ENCODE measurements at regions not wholly inside any gene's neighbourhood (a gene's known extent, or its start where the extent isn't known, plus 50 kb on each side); places are given as distances from the start of the nearest gene placed in this dataset.
"Not testable (repeated sequence)": the region's sequence is repeated elsewhere in the genome, so short reads cannot be mapped to it uniquely, and the experiment has no call there.

GRCh38 chr5:130759061-130759460 is 406.0 kb downstream of the HINT1 start:
- H3K27me3 Mint-ChIP-seq (ENCODE audit: insufficient read depth) = no peaks in the 10 kb centered on the region
- no peaks in the 10 kb centered on the region for H3K9me3 ChIP-seq (ENCODE audit: control insufficient read depth, low read length)
- WGBS, 2 experiments (ENCODE audit: insufficient coverage in 1 of 2, insufficient read length in 1 of 2) = 85 to 88% methylated on average over 3 of the region's 3 CpGs
- no peaks in the 10 kb centered on the region for H3K4me1 Mint-ChIP-seq
- no peak overlapping the region for H3K4me3 Mint-ChIP-seq
- H3K27me3 ChIP-seq (ENCODE audit: control insufficient read depth, insufficient read depth, low read length, poor library complexity, severe bottlenecking) = no peaks in the 10 kb centered on the region
- H3K9ac ChIP-seq (ENCODE audit: extremely low read depth, low read length, poor library complexity, severe bottlenecking) = no peak overlapping the region
- no peak overlapping the region for H3K27ac Mint-ChIP-seq
- DNase-seq = peak; percentile 47
- TF ChIP-seq, protein P1, sequence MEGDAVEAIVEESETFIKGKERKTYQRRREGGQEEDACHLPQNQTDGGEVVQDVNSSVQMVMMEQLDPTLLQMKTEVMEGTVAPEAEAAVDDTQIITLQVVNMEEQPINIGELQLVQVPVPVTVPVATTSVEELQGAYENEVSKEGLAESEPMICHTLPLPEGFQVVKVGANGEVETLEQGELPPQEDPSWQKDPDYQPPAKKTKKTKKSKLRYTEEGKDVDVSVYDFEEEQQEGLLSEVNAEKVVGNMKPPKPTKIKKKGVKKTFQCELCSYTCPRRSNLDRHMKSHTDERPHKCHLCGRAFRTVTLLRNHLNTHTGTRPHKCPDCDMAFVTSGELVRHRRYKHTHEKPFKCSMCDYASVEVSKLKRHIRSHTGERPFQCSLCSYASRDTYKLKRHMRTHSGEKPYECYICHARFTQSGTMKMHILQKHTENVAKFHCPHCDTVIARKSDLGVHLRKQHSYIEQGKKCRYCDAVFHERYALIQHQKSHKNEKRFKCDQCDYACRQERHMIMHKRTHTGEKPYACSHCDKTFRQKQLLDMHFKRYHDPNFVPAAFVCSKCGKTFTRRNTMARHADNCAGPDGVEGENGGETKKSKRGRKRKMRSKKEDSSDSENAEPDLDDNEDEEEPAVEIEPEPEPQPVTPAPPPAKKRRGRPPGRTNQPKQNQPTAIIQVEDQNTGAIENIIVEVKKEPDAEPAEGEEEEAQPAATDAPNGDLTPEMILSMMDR (conservative IDR thresholded peaks at IDR 0.05) = no peak
- no peaks in the 10 kb centered on the region for H3K36me3 Mint-ChIP-seq (ENCODE audit: low read depth)
- H3K36me3 ChIP-seq (ENCODE audit: control insufficient read depth, insufficient read depth, low read length) = no peaks in the 10 kb centered on the region
- no peak overlapping the region for H3K4me3 ChIP-seq (ENCODE audit: low read length)
- H3K27ac ChIP-seq (ENCODE audit: low read depth, low read length) = no peak overlapping the region
- no peaks in the 10 kb centered on the region for H3K4me1 ChIP-seq (ENCODE audit: control insufficient read depth, insufficient read depth, low read length)
- H3K9me3 Mint-ChIP-seq = peaks cover 2% of the 10 kb centered on the region

GRCh38 chr5:130747556-130747955 is 417.5 kb downstream of the HINT1 start:
- TF ChIP-seq, protein P1 (conservative IDR thresholded peaks at IDR 0.05) = no peak
- Histone ChIP-seq H3K36me3 (ENCODE audit: control insufficient read depth, insufficient read depth, low read length) (no peaks in the 10 kb centered on the region), H3K9me3 (ENCODE audit: control insufficient read depth, low read length) (no peaks in the 10 kb centered on the region), H3K27me3 (ENCODE audit: control insufficient read depth, insufficient read depth, low read length, poor library complexity, severe bottlenecking) (no peaks in the 10 kb centered on the region), H3K9ac (ENCODE audit: extremely low read depth, low read length, poor library complexity, severe bottlenecking) (no peak overlapping the region), H3K27ac (ENCODE audit: low read depth, low read length) (no peak overlapping the region), H3K4me1 (ENCODE audit: control insufficient read depth, insufficient read depth, low read length) (no peaks in the 10 kb centered on the region), H3K4me3 (ENCODE audit: low read length) (no peak overlapping the region)
- WGBS, 2 experiments (ENCODE audit: insufficient coverage in 1 of 2, insufficient read length in 1 of 2) = 95 to 100% methylated on average over 1 to 2 of the region's 2 CpGs
- Mint-ChIP-seq H3K4me3 (no peak overlapping the region), H3K9me3 (peaks cover 20% of the 10 kb centered on the region), H3K27ac (no peak overlapping the region), H3K27me3 (ENCODE audit: insufficient read depth) (no peaks in the 10 kb centered on the region), H3K36me3 (ENCODE audit: low read depth) (peaks cover 3% of the 10 kb centered on the region), H3K4me1 (no peaks in the 10 kb centered on the region)
- no peak for DNase-seq

DNA sequence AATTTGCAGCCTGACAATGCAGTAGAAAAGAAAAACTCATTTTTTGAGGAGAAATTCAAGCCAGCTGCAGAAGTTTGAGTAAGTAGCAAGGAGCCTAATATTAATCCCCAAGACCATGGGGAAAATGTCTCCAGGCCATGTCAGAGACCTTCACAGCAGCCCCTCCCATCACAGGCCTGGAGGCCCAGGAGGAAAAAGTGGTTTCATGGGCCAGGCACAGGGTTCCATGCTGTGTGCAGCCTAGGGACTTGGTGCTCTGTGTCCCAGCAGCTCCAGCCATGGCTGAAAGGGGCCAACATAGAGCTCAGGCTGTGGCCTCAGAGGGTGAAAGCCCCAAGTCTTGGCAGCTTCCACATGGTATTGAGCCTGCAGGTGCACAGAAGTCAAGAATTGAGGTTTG is 418.4 kb downstream of the HINT1 start:
- not testable (repeated sequence) for H3K4me3 Mint-ChIP-seq; H3K27ac ChIP-seq (ENCODE audit: low read depth, low read length); H3K9me3 ChIP-seq (ENCODE audit: control insufficient read depth, low read length); H3K4me1 ChIP-seq (ENCODE audit: control insufficient read depth, insufficient read depth, low read length); H3K36me3 Mint-ChIP-seq (ENCODE audit: low read depth); H3K36me3 ChIP-seq (ENCODE audit: control insufficient read depth, insufficient read depth, low read length); H3K4me1 Mint-ChIP-seq; H3K27me3 Mint-ChIP-seq (ENCODE audit: insufficient read depth); H3K4me3 ChIP-seq (ENCODE audit: low read length); H3K9ac ChIP-seq (ENCODE audit: extremely low read depth, low read length, poor library complexity, severe bottlenecking); H3K27me3 ChIP-seq (ENCODE audit: control insufficient read depth, insufficient read depth, low read length, poor library complexity, severe bottlenecking); H3K27ac Mint-ChIP-seq; DNase-seq
- peaks cover 25% of the 10 kb centered on the region for H3K9me3 Mint-ChIP-seq

- Histone ChIP-seq H3K27me3 (ENCODE audit: control insufficient read depth, insufficient read depth, low read length, poor library complexity, severe bottlenecking) (no peaks in the 10 kb centered on the region), H3K9ac (ENCODE audit: extremely low read depth, low read length, poor library complexity, severe bottlenecking) (no peak overlapping the region), H3K27ac (ENCODE audit: low read depth, low read length) (no peak overlapping the region), H3K9me3 (ENCODE audit: control insufficient read depth, low read length) (peaks cover 32% of the 10 kb centered on the region), H3K4me3 (ENCODE audit: low read length) (no peak overlapping the region), H3K4me1 (ENCODE audit: control insufficient read depth, insufficient read depth, low read length) (no peaks in the 10 kb centered on the region), H3K36me3 (ENCODE audit: control insufficient read depth, insufficient read depth, low read length) (no peaks in the 10 kb centered on the region)
- H3K27ac Mint-ChIP-seq = no peak overlapping the region
- H3K27me3 Mint-ChIP-seq (ENCODE audit: insufficient read depth) = peaks cover 1% of the 10 kb centered on the region
- 90% methylated on average over 1 of the region's 1 CpG; no CpG with 5 or more reads in 1 of the 2 experiments for WGBS, 2 experiments (ENCODE audit: insufficient coverage in 1 of 2, insufficient read length in 1 of 2)
- peaks cover 3% of the 10 kb centered on the region for H3K36me3 Mint-ChIP-seq (ENCODE audit: low read depth)
- TF ChIP-seq, protein P1 (conservative IDR thresholded peaks at IDR 0.05) = no peak
- no peak overlapping the region for H3K4me3 Mint-ChIP-seq
- DNase-seq = no peak
- peaks cover 54% of the 10 kb centered on the region for H3K9me3 Mint-ChIP-seq
- no peaks in the 10 kb centered on the region for H3K4me1 Mint-ChIP-seq
Observed at GRCh38 chr5:130743092-130743491, 422.0 kb downstream of the HINT1 start.

Measured in endodermal cell (in vitro differentiated cells).